ENCODE measurements at regions not wholly inside any gene's neighbourhood (a gene's known extent, or its start where the extent isn't known, plus 50 kb on each side); places are given as distances from the start of the nearest gene placed in this dataset.
"Not testable (repeated sequence)": the region's sequence is repeated elsewhere in the genome, so short reads cannot be mapped to it uniquely, and the experiment has no call there.

DNA sequence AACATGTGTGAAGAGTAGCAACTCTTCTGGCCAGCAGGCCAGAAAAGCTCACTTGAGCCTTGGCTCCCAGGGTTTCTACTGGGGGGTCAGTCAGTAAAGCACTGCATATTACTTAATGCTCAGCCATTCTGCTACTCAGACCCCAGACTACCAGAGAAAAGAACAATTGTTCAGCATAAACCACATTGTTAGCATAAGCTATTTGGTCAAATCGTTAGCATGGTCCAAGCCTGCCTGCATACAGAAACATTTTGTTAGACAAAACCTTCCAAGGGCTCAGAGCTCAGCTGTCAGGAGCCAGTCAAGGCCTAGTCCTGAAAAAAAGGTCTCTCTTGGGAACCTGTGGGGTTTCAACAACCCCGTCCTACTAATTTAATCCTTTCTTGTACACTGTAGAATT, 449.3 kb downstream of the PRR16 start:
- FAIRE-seq (no peak), DNase-seq (ENCODE audit: low spot score in 2 of 2) (no peak)

DNA sequence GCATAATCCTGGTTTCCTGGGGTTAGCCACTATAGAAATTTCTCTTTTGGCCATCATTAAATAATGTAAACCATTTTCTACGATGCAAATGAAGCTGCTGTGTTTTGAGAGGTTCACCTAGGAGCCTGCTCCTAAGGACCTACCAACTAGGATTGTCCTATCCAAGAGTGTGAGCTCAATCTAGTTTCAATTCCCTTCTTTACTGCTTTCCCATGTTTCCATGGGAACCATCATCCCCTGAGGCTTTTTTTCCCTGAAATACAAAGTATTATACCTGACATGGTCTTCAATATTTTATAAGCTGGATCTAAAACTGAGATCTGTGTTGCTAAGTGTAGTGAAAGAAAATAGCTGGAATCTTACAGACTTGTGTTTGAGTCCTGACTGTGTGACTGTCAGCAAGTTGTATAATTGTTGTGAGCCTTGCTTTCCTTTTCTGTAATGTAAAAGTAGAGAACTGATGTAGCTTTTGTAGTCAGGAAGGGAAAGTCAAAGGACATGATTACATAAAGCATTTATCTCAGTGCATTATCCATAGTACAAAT, 453.2 kb downstream of the PRR16 start:
- DNase-seq (ENCODE audit: low spot score in 2 of 2) = no peak
- no peak for FAIRE-seq

DNA sequence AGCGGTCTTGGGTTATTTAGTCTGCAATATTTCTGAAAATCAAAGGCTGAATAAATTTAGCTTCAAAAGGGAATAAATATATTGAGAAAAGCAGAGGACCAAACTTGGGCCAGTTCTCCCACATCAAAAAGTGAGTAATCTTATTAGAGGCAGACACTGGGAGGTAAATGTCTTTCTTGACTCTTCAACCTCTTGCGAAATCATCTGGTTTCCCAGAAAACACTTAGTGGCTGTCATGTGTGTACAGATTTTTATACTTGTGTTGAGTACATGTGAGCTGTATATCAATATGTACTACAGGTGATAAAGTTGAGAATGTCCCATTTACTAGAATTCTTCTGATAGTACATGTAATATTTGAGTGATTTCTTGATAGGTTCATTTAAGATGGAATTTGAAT, 454.9 kb downstream of the PRR16 start:
- no peak for DNase-seq (ENCODE audit: low spot score in 2 of 2)
- no peak for FAIRE-seq

DNA sequence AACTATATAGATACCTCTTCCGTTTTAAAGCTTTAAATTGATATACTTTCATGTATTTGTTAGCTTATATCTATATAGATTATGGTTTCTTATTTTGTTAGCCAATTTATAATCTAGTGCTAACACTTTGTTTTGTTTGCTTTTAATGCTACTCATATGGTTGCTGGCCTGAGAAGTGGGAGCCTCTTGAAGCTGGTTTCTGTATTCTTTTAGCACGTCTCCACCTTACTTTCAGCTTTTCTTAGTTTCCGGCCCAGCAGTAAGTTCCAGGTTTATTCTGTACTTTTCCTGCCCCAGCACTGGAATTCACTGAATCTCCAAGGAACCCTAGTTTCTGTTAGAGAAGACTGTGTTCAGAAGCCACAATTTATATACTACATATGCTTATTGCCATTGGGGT, 458.9 kb downstream of the PRR16 start:
- FAIRE-seq (no peak), DNase-seq (ENCODE audit: low spot score in 2 of 2) (no peak)

DNA sequence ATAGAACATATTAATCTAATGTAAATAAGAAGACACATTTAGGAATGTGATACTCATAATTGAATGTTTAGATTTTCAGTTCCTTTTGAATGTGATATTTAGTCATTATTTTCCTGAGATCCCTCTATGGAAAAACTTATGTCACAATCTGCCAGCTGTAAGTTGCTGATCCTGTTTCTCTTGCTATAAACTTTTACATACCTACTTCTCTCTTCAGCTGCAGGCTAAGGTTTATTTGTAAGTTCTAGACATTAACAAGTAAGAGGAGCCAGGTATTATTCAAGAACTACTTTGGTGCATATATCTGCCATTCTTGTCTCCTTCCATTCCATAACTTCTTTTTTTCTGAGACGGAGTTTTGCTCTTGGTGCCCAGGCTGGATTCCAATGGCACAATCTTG, 462.4 kb downstream of the PRR16 start:
- DNase-seq (ENCODE audit: low spot score in 2 of 2) = no peak
- no peak for FAIRE-seq

DNA sequence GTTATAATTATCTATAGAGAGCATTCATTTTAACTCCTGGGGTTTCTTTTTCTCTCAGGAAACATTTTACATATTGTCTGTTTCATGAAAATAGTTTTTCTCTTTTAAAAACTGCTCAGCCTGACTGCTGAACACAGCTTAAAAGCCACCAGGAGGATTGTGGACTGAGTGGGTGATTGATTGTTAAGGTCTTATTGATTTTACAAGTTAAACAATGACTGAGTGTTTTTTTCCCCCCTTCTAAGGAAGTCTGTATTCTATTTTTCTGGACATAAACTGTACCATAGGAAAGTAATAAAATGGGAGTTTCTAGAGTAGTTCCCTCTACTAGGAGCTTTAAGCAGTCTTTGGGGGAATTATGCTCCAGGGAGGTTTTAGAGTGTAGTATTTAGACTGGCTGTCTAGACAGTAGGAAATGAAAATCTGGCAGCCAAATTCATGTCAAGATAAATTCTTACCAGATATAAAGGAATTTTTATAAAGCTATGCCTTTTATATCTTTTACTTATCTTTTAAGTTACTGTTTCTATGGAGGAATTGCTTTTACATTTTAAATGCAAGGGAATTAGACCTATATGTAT, 463.9 kb downstream of the PRR16 start:
- DNase-seq (ENCODE audit: low spot score in 2 of 2) (no peak), FAIRE-seq (no peak)

DNA sequence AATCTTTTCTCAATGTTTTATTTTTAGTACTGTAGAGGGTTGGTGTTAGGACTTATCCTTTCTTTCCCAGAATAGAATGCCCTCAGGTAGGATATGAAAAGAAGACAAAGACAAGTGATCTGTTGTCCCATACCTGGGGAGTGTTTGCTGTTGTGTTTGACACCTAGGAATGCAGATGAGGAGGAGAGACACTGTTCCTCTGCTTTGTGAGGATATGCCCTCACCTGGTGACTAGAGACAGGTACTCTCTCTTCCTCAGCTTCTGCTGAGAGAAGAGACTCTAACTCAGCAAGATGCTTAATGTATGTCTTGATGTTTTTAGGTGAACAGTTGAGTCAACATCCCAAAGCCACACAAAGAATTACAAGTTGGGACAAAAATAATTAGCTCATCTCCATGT, 468.4 kb downstream of the PRR16 start:
- FAIRE-seq = no peak
- no peak for DNase-seq (ENCODE audit: low spot score in 2 of 2)

DNA sequence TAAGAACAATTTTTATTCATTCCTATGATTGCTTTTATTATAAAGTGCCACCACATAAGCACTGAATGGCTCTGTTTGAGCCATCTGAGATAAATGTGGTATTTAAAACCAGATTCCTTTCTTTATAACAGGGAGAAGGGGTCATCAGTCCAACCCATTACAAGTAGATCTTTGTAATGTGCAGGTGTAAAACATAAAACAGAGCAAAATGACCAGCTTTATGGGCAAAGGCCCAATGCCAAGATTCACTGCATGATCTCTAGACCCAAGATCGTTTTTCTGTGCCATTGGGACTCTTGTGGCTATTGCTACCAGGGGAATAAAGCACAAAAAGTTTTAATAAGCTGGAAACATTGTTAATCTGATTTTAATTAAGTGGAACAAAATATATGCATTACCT, 469.9 kb downstream of the PRR16 start:
- DNase-seq (ENCODE audit: low spot score in 2 of 2) = no peak
- FAIRE-seq = no peak

DNA sequence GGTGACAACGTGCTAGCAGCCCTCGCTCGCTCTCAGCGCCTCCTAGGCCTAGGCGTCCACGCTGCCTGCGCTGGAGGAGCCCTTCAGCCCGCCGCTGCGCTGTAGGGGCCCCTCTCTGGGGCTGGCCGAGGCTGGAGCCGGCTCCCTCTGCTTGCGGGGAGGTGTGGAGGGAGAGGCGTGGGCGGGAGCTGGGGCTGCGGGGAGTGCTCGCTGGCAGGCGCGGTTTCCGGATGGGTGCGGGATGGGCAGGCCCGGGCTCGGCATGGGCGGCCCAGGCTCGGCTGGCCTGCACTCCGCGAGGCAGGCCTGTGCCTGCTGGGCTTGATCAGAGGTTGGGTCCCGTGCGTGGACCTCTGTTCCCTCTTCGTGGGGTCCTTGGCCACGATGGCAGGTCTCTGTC, 472.6 kb downstream of the PRR16 start:
- DNase-seq (ENCODE audit: low spot score in 2 of 2) (no peak), FAIRE-seq (no peak)

DNA sequence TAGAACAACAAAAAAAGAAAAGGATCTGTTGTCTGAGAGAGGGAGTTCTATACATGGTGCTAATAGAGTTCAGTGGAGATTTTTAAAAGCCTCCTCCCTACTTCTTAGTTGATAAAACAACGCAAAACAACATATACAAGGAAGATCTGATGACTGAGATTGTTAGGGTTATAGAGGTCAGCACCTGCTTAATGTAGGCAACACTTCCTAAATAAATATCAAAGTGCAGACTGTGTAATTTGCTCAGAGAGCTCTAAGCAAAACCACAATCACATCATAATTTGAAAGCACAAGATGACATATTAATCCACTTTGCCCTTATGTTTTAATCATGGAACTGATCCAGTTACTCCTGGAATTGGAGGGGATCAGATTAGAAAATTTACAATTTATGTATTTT, 474.5 kb downstream of the PRR16 start:
- no peak for DNase-seq (ENCODE audit: low spot score in 2 of 2)
- no peak for FAIRE-seq

DNA sequence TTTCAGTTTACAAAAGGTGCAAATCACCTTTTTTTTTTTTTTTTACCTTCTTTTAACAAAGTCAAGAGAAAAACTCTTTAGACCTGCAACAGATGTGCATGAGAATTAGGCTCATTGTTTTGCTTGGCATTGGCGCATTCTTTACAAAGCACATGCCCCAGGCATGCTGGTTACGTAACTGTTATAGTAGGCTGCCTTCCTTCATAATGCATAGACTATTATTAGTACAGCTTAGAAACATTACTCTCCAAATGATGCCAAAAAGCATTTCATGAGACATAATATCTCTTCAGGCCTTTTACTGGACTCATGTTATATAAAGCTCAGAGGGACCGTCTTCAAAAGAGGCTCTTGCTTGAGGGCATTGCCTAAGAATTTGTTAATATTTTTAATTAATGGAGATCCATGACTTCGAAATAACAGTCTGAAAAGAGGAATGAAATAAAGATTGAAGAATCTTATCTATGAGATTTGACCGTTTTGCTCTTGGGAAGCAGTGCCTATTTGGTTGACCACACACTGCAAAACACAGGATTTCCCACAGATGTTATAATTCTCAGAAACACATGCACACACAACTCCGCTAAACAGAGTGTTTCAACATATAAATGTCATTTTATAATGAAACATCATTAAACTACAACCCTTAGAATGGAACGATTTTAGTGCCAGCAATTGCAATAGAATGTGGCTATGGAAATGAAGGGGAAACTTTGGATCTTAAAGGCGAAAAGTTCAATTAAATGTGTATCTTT, 478.7 kb downstream of the PRR16 start:
- FAIRE-seq = no peak
- DNase-seq (ENCODE audit: low spot score in 2 of 2) = no peak

DNA sequence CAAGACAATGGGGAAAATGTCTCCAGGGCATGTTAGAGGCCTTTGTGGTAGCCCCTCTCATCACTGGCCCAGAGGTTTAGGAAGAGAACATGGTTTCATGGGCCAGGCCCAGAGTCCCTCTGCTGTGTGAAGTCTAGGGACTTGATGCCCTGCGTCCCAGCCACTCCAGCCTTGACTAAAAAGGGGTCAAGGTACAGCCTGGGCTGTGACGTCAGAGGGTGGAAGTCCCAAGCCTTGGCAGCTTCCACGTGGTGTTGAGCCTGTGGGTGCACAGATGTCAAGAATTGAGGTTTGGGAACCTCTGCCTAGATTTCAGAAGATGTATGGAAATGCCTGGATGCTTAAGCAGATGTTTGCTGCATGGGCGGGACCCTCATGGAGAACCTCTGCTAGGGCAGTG, 485.5 kb downstream of the PRR16 start:
- not testable (repeated sequence) for DNase-seq (ENCODE audit: low spot score in 2 of 2); FAIRE-seq

DNA sequence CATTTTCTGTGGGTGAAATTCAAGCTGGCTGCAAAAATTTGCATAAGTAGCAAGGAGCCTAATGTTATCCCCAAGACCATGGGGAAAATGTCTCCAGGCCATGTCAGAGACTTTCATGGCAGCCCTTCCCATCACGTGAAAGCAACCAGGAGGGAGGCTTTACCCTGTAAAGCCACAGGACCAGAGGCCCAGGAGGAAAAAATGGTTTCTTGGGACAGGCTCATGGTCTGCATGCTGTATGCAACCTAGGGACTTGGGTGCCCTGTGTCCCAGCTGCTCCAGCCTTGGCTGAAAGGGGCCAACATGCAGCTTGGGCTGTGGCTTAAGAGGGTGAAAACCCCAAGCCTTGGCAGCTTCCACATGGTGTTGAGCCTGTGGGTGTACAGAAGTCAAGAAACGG, 489.3 kb downstream of the PRR16 start:
- DNase-seq (ENCODE audit: low spot score in 2 of 2); FAIRE-seq: not testable (repeated sequence)

DNA sequence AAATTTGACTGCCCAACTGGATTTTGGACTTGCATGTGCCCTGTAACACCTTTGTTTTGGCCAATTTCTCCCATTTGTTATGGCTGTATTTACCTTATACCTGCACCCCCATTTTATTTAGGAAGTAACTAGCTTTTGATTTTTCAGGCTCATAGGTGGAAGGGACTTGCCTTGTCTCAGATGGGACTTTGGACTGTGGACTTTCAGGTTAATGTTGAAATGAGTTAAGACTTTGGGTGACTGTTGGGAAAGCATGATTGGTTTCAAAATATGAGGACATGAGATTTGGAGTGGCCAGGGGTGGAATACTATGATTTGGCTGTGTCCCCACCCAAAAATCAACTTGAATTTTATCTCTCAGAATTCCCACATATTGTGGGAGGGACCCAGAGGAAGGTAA, 490.2 kb downstream of the PRR16 start:
- no peak for DNase-seq (ENCODE audit: low spot score in 2 of 2)
- FAIRE-seq = no peak

DNA sequence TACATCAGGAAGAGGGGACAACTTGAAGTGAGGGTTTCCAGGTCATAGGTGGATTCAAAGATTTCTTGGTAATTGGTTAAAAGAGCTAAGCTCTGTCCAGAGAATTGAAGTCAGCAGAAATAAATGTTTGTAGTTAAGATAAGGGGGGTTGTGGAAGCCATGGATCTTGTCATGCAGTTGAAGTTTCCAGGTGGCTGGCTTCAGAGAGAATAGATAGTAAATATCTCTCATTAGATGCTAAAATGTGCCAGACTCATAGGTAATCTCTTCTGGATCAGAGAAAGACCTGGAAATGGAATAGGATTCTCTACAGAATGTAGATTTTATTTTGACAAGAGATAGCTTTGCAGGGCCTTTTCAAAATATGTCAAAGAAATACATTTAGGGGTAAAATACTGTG, 491.7 kb downstream of the PRR16 start:
- DNase-seq (ENCODE audit: low spot score in 2 of 2) (no peak), FAIRE-seq (no peak)

DNA sequence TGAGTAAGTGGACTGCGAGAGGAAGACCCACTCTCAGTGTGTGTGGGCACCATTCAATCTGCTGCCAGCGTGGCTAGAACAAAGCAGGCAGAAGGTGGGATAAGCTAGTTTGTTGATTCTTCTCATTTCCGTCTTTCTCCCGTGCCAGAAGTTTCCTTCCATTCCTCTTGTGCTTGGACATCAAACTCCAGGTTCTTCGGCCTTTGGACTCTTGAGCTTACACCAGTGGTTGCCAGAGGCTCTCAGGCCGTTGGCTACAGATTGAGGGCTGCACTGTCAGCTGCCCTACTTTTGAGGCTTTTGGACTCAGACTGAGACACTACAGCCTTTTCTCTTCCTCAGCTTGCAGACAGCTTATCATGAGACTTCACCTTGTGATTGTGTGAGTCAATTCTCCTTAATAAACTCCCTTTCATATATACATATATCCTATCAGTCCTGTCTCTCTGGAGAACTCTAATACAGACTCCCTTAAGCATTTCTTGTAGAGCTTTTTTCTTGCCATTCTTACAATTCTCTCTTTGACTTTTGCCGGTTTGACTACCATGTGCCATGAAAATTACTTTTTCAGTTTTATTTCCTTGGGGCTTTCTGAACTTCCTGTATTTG, 494.9 kb downstream of the PRR16 start:
- DNase-seq (ENCODE audit: low spot score in 2 of 2) (no peak), FAIRE-seq (no peak)

DNA sequence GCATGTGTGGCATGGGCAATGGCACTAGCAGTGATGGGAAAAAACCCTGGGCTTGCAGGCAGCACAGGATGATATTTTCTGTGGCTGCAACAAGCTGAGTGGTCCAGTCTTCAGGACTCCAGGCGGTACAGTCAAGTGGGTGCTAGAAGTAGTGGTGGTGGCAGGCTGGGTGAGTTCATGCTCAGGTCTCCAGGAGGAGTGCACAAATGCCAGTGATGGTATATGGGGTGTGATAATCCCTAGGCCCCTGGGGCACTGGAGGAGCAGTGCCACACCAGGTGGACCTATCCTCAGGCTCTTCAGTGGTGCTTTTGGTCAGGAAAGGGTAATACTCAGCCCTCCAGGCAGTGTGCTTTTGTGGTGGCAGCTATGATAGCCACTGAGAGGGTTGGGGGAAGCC, 496.4 kb downstream of the PRR16 start:
- DNase-seq (ENCODE audit: low spot score in 2 of 2) = no peak

DNA sequence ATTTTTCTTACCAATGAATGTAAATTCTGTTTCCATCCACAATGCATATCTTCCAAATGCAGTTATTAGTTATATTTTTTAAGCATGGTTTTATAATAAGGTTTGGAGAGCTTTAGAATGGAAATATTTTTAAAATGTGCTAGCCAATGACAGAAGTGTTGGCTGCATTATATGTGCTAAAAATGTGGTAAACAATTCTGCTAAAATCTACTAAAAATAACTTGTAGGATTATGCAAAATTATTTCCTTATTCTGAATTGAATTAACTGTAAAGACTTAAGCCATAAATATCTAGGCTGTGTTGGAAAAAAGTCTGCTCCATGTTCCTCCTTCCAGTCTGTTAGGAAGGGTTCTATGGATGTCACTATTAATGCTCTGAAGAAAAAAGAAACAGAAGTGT, 503.3 kb downstream of the PRR16 start:
- no peak for FAIRE-seq
- DNase-seq (ENCODE audit: low spot score in 2 of 2) = no peak

More for the DNA sequence above, 496.4 kb downstream of the PRR16 start:
- FAIRE-seq = no peak

DNA sequence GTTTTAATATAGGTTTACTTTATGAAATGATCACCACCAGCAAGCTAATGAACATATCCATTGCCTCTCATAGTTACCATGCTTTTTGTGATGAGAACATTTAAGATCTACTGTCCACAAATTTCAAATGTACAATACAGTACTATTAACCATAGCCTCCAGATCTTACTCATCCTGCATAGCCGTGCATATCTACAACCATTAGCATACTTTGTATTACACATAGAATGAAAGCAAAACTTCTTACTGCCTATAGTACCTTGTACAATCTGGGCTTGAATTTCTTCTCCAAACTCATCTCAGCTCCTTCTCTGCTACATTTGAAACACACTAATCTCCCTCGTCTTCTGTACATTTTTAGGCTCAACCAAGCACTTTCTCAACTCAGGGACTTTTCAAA, 510.6 kb downstream of the PRR16 start:
- DNase-seq (ENCODE audit: low spot score in 2 of 2) = no peak
- FAIRE-seq = no peak

DNA sequence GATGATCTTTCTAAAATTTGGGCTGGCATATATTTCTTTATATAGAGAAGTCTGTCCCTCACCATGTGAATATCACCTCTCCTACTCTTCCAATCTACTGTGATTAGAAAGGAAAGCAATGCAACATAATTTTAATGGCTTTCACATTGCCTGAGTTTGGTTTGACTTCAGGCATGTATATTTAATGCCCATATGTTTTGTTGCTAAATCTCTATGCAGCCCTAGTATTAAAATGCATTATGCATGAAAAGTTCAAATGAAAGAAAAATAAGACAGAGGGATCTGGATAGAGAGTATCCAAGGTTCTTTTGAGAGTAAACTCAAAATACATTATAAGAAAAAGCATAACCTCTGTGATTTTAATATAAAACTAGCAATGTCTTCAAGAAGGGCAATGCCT, 518.3 kb downstream of the PRR16 start:
- DNase-seq (ENCODE audit: low spot score in 2 of 2) (no peak), FAIRE-seq (no peak)

DNA sequence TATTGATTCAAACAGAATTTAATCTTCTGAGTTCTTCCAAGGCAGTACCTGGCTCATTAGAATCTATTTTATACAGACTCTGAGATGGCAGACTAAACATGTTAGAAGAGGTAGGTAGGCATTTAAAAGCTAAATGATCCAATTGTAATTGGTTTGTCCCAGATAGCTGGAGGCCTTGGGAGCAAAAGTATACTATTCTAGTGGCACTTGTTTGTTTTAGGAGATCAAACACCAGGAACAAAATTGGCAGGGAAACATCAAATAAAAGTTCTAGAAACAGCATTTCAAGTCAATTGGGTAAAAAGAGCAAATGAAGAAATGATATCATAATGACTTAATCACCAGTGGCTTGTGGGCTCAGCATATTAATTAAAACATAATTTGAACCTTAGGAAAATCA, 521.4 kb downstream of the PRR16 start:
- DNase-seq (ENCODE audit: low spot score in 2 of 2) = no peak
- FAIRE-seq = no peak

DNA sequence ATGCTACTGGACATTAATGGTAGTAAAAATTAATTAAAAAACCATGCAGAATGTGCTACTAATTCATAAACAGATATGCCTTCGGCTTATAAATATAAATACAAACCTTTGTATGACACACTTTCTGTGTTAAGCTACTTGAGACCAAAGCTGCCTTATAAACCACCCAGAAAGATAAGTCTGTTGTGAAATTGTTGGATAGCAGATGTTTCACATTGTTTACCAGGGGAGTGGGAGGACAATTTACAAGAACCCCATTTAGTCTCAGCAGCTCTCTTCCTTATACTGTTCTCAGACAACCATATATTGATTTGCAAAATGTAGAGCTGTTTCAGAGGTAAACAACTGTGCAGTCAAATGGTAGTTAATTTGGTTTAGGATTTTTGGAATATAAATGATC, 524.4 kb downstream of the PRR16 start:
- no peak for FAIRE-seq
- DNase-seq (ENCODE audit: low spot score in 2 of 2) = no peak

All from frontal cortex (tissue), 3 donors.